Ascending aorta (tissue), 2 donors: ENCODE measurements at regions not wholly inside any gene's neighbourhood (a gene's known extent, or its start where the extent isn't known, plus 50 kb on each side); places are given as distances from the start of the nearest gene placed in this dataset.

Experiments
- DNase-seq, 2 donors: peaks; one replicate each; pipeline ENCODE4 v3.0.0-alpha.2; 2019; ENCODE audit warnings: low spot score in 2 of 2
- H3K27ac ChIP-seq, 2 donors: fragments of 200-600 bp; sonication (generic); one replicate each; pipeline ENCODE4 v1.5.1; 2016 to 2017; ENCODE audit warnings: mild to moderate bottlenecking in 1 of 2
- H3K27me3 ChIP-seq: fragments of 200-600 bp; sonication (generic); one replicate; pipeline ENCODE4 v1.5.1; 2017
- H3K36me3 ChIP-seq, 2 donors: fragments of 200-600 bp; sonication (generic); one replicate each; pipeline ENCODE4 v1.5.1; 2016
- H3K4me1 ChIP-seq, 2 donors: fragments of 200-600 bp; sonication (generic); one replicate each; pipeline ENCODE4 v1.5.1; 2016 to 2017; ENCODE audit warnings: mild to moderate bottlenecking in 1 of 2
- H3K4me3 ChIP-seq, 2 donors: fragments of 200-600 bp; sonication (generic); one replicate each; pipeline ENCODE4 v1.5.1; 2016 to 2017; ENCODE audit warnings: mild to moderate bottlenecking in 1 of 2
- H3K9me3 ChIP-seq, 2 donors: fragments of 200-600 bp; sonication (generic); one replicate each; pipeline ENCODE4 v1.5.1; 2016
- intact Hi-C: fragments of 100-400 bp; cut with DNase I; formaldehyde crosslinking; loops from one replicate; pipeline ENCODE4 v1.15.1; 2023
- TF ChIP-seq, protein P1 (sequence below), 3 experiments: fragments of 200-600 bp in 2 of 3; fragments of 450-650 bp in 1 of 3; sonication (generic) in 2 of 3; IDR thresholded peaks; one replicate each; pipeline ENCODE4 v1.5.1; 2016 to 2019; ENCODE audit warnings: antibody characterized with exemption in 3 of 3, mild to moderate bottlenecking in 1 of 3, moderate library complexity in 1 of 3

DNA sequence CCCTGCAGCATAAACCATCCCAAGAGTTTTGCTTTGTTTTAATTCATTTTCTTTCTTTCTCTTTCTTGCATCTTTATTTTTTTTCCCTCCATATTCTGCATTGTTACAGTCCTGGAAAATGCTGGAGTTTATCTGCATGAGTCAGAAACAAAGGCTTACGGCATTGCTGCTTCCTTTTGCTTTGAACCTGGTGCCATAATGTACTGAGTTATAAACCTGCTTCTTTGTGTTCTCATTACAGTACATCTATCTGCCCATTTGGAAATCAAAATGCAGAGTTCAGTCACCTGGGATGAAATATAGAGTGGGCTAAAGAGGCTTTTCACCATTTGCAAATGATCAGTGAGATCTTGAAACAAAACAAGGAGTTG, 1009.2 kb upstream of the FANCL start:
- Histone ChIP-seq H3K27me3 (no peaks in the 10 kb centered on the region), H3K4me1 (no peaks in the 10 kb centered on the region), H3K27ac (no peak overlapping the region), H3K4me3 (no peak overlapping the region), H3K9me3 (no peaks in the 10 kb centered on the region), H3K36me3 (no peaks in the 10 kb centered on the region)
- DNase-seq: no peak
- intact Hi-C loops: no loop called here
- TF ChIP-seq, protein P1, sequence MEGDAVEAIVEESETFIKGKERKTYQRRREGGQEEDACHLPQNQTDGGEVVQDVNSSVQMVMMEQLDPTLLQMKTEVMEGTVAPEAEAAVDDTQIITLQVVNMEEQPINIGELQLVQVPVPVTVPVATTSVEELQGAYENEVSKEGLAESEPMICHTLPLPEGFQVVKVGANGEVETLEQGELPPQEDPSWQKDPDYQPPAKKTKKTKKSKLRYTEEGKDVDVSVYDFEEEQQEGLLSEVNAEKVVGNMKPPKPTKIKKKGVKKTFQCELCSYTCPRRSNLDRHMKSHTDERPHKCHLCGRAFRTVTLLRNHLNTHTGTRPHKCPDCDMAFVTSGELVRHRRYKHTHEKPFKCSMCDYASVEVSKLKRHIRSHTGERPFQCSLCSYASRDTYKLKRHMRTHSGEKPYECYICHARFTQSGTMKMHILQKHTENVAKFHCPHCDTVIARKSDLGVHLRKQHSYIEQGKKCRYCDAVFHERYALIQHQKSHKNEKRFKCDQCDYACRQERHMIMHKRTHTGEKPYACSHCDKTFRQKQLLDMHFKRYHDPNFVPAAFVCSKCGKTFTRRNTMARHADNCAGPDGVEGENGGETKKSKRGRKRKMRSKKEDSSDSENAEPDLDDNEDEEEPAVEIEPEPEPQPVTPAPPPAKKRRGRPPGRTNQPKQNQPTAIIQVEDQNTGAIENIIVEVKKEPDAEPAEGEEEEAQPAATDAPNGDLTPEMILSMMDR (IDR thresholded peaks at IDR 0.05): no peak

DNA sequence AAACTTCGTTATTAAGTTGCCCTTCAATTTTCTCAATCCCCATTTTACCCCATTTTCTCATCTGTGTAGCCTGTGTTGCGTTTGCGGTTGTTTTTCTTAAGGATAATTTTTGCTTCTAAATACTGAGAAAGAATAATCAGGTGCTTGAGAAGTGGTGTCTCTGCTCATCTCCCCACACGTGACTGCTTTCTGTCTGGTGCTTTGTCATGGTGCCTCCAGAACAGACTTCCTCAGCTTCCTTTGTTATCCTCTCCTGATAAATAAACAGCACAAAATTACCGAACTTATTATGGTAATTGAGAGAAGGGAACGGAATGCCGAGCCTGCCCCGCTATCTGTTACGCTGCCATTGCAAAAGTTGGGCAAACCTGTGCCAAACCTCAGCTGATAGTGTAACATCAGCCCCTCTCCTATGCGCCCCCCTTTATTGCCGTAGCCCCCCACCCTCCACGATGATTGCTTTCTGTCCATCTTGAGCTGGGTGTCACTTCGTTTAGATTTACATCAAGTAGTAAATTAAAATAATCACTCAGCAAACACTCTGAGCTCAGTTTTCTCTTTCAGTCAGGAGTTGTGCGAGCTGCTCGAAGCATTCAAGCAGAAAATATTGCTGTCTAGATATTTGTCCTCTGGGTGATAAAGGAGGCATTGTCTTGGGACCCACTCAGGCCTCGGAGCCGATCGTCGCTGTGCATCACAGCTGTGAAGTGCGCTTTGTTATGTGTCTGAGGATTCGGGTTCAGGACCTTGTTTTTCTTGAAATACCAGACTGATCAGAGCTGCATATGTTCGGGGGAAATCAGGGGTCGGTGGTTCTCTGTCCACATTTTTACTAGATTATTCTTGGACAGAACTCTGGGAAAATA, 1008.5 kb upstream of the FANCL start:
- H3K27ac ChIP-seq: no peak overlapping the region
- H3K4me1 ChIP-seq: no peaks in the 10 kb centered on the region
- no peaks in the 10 kb centered on the region for H3K36me3 ChIP-seq
- H3K4me3 ChIP-seq: no peak overlapping the region
- H3K9me3 ChIP-seq: no peaks in the 10 kb centered on the region
- intact Hi-C loops: no loop called here
- no peak for DNase-seq
- TF ChIP-seq, protein P1 (IDR thresholded peaks at IDR 0.05): no peak
- no peaks in the 10 kb centered on the region for H3K27me3 ChIP-seq

DNA sequence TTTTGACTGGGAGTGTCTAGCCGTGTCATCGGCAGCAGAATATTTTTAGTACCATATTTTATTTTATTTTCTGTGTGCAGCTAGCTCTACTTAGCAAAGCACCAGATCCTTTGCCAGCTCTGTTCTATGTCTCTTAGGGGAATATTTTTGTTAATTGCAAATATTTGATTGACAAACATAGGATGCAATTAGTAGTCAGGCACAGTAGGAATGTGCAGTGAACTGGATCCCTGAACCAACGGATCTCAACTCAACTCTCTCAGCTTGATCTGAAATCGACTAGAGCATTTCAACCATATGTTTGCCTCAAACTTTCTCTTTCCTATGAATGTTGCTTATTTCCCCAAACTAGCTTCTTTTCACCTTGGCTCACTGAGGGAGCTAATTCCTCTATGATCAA, 998.0 kb upstream of the FANCL start:
- no peak overlapping the region for H3K4me3 ChIP-seq
- H3K36me3 ChIP-seq: no peaks in the 10 kb centered on the region
- H3K27me3 ChIP-seq: no peaks in the 10 kb centered on the region
- intact Hi-C loops: no loop called here
- no peak for DNase-seq
- H3K9me3 ChIP-seq: no peaks in the 10 kb centered on the region
- no peak overlapping the region for H3K27ac ChIP-seq
- H3K4me1 ChIP-seq: no peaks in the 10 kb centered on the region
- TF ChIP-seq, protein P1 (IDR thresholded peaks at IDR 0.05): no peak

DNA sequence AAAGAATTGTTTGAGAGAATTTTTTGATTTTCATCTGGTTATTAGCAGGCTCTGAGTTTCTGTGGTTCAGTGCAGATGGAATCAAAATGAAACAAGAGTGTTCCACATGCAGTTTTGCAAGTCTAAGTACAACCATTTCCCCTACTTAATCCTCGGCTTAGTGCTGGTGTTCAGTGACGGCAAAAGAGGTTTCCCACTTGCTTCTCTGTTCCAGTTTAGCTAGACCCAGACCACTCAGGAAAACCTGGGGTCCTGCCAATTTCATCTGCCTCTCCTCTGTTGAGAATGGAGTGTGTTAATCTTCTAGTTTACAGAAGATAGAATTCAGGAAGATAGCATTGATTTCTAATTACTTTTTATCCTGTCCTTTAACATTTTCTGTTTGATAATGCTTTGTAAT, 996.2 kb upstream of the FANCL start:
- no peak for DNase-seq
- Histone ChIP-seq H3K27ac (no peak overlapping the region), H3K4me3 (no peak overlapping the region), H3K4me1 (no peaks in the 10 kb centered on the region), H3K36me3 (no peaks in the 10 kb centered on the region), H3K9me3 (no peaks in the 10 kb centered on the region), H3K27me3 (no peaks in the 10 kb centered on the region)
- intact Hi-C loops: no loop called here
- TF ChIP-seq, protein P1 (IDR thresholded peaks at IDR 0.05): no peak

DNA sequence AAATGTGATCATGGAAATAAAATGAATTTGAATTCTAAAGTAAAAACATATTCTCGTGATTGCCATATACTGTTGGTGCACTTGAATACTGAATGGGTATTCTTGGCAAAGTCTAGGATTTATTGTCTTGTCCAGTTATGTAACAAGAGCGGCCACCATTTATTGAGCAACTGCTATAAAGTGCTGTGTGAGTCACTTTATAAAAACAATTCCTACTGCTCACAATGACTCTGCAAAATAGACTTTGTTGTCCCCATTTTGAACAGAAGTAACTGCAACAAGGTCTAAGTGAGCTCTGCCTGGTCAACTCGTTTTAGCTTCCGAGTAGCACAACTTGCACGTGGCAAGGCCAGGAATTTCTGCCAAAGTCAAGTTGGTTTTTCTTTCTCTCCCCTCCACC, 995.6 kb upstream of the FANCL start:
- no peaks in the 10 kb centered on the region for H3K27me3 ChIP-seq
- DNase-seq: no peak
- no peak overlapping the region for H3K4me3 ChIP-seq
- no peaks in the 10 kb centered on the region for H3K9me3 ChIP-seq
- no peaks in the 10 kb centered on the region for H3K36me3 ChIP-seq
- TF ChIP-seq, protein P1 (IDR thresholded peaks at IDR 0.05): no peak
- H3K4me1 ChIP-seq: no peaks in the 10 kb centered on the region
- intact Hi-C loops: no loop called here
- H3K27ac ChIP-seq: no peak overlapping the region
